Endodermal cell (in vitro differentiated cells): ENCODE measurements at regions not wholly inside any gene's neighbourhood (a gene's known extent, or its start where the extent isn't known, plus 50 kb on each side); places are given as distances from the start of the nearest gene placed in this dataset.

Source experiments
- DNase-seq: peaks from one replicate; pipeline ENCODE4 v3.0.0-alpha.2; 2017
- H3K27ac ChIP-seq: 2 replicates; pipeline ENCODE4 v1.5.1; 2013; ENCODE audit warnings: mild to moderate bottlenecking, low read depth, low read length, moderate library complexity
- H3K27me3 ChIP-seq: 2 replicates; pipeline ENCODE4 v1.6.1; 2013; ENCODE audit warnings: mild to moderate bottlenecking, low read length, moderate library complexity; ENCODE audit not compliant: insufficient read depth, control insufficient read depth, poor library complexity, severe bottlenecking
- H3K36me3 ChIP-seq: 2 replicates; pipeline ENCODE4 v1.7.0; 2013; ENCODE audit warnings: mild to moderate bottlenecking, low read length, moderate library complexity; ENCODE audit not compliant: control insufficient read depth, insufficient read depth
- H3K4me1 ChIP-seq: one replicate; pipeline ENCODE4 v1.7.0; 2013; ENCODE audit warnings: low read length; ENCODE audit not compliant: control insufficient read depth, insufficient read depth
- H3K4me3 ChIP-seq: 2 replicates; pipeline ENCODE4 v1.5.1; 2013; ENCODE audit warnings: mild to moderate bottlenecking, low read length, moderate library complexity
- H3K9ac ChIP-seq: 2 replicates; pipeline ENCODE4 v1.6.1; 2013; ENCODE audit warnings: mild to moderate bottlenecking, low read length, moderate library complexity; ENCODE audit not compliant: poor library complexity, severe bottlenecking; ENCODE audit errors: extremely low read depth
- H3K9me3 ChIP-seq: 2 replicates; pipeline ENCODE4 v1.6.1; 2013; ENCODE audit warnings: mild to moderate bottlenecking, low read length, moderate library complexity; ENCODE audit not compliant: control insufficient read depth
- H3K27ac Mint-ChIP-seq: 2 replicates; pipeline ENCODE4 v1.8.0; 2020; ENCODE audit warnings: mixed read lengths
- H3K27me3 Mint-ChIP-seq: 2 replicates; pipeline ENCODE4 v1.8.0; 2021; ENCODE audit warnings: mild to moderate bottlenecking, mixed read lengths; ENCODE audit not compliant: insufficient read depth
- H3K36me3 Mint-ChIP-seq: 2 replicates; pipeline ENCODE4 v1.8.0; 2020; ENCODE audit warnings: low read depth, mixed read lengths
- H3K4me1 Mint-ChIP-seq: 2 replicates; pipeline ENCODE4 v1.8.0; 2020; ENCODE audit warnings: mixed read lengths
- H3K4me3 Mint-ChIP-seq: 2 replicates; pipeline ENCODE4 v1.8.0; 2020; ENCODE audit warnings: mild to moderate bottlenecking, moderate library complexity, mixed read lengths
- H3K9me3 Mint-ChIP-seq: 2 replicates; pipeline ENCODE4 v1.8.0; 2020; ENCODE audit warnings: mild to moderate bottlenecking, mixed read lengths
- CTCF ChIP-seq: fragments of 200-600 bp; sonication (generic); conservative IDR thresholded peaks from 2 replicates; pipeline ENCODE4 v1.5.0; 2021; ENCODE audit warnings: antibody characterized with exemption, mild to moderate bottlenecking
- WGBS, 2 experiments: methylation state at CpG; one replicate each; pipeline versions ENCODE4 v1.1.5 to v1.1.7; 2013; ENCODE audit warnings: missing lambda C conversion rate in 2 of 2, mixed read lengths in 1 of 2; ENCODE audit not compliant: insufficient coverage in 1 of 2, insufficient read length in 1 of 2; 5-methylcytosine and 5-hydroxymethylcytosine counted together

GRCh38 chr10:108064746-108065260, 900.3 kb upstream of the SORCS1 start:
- H3K27me3 Mint-ChIP-seq = peaks cover 26% of the 10 kb centered on the region
- no peak for TF ChIP-seq CTCF
- peaks cover 2% of the 10 kb centered on the region for H3K4me1 Mint-ChIP-seq

GRCh38 chr10:108060246-108060645, 895.7 kb upstream of the SORCS1 start:
- no peak for DNase-seq
- no peak overlapping the region for H3K27ac ChIP-seq
- Mint-ChIP-seq H3K9me3 (no peaks in the 10 kb centered on the region), H3K27me3 (peaks cover 16% of the 10 kb centered on the region), H3K36me3 (no peaks in the 10 kb centered on the region), H3K4me3 (no peak overlapping the region), H3K27ac (no peak overlapping the region), H3K4me1 (no peaks in the 10 kb centered on the region)
- no peaks in the 10 kb centered on the region for H3K9me3 ChIP-seq
- no peak overlapping the region for H3K9ac ChIP-seq
- H3K4me1 ChIP-seq = no peaks in the 10 kb centered on the region
- no peak for TF ChIP-seq CTCF
- H3K36me3 ChIP-seq = no peaks in the 10 kb centered on the region
- no peak overlapping the region for H3K4me3 ChIP-seq
- 78 to 100% methylated on average over 1 of the region's 1 CpG for WGBS, 2 experiments
- peaks cover 16% of the 10 kb centered on the region for H3K27me3 ChIP-seq

More at GRCh38 chr10:108064746-108065260, 900.3 kb upstream of the SORCS1 start:
- H3K27ac ChIP-seq = no peak overlapping the region
- DNase-seq = no peak
- Mint-ChIP-seq H3K27ac (no peak overlapping the region), H3K36me3 (no peaks in the 10 kb centered on the region), H3K4me3 (no peak overlapping the region), H3K9me3 (peaks cover 2% of the 10 kb centered on the region)
- no peaks in the 10 kb centered on the region for H3K36me3 ChIP-seq
- no peaks in the 10 kb centered on the region for H3K9me3 ChIP-seq
- no peaks in the 10 kb centered on the region for H3K4me1 ChIP-seq
- H3K9ac ChIP-seq = no peak overlapping the region
- H3K4me3 ChIP-seq = no peak overlapping the region
- H3K27me3 ChIP-seq = peaks cover 24% of the 10 kb centered on the region

- no peaks in the 10 kb centered on the region for H3K4me1 ChIP-seq
- peaks cover 3% of the 10 kb centered on the region for H3K27me3 ChIP-seq
- TF ChIP-seq CTCF = no peak
- no peaks in the 10 kb centered on the region for H3K9me3 Mint-ChIP-seq
- DNase-seq = no peak
- 95% methylated on average over 1 of the region's 1 CpG; no CpG with 5 or more reads in 1 of the 2 experiments for WGBS, 2 experiments
- H3K9me3 ChIP-seq = no peaks in the 10 kb centered on the region
- H3K9ac ChIP-seq = no peak overlapping the region
- no peak overlapping the region for H3K27ac ChIP-seq
- no peaks in the 10 kb centered on the region for H3K27me3 Mint-ChIP-seq
- no peaks in the 10 kb centered on the region for H3K4me1 Mint-ChIP-seq
- no peak overlapping the region for H3K4me3 ChIP-seq
- no peaks in the 10 kb centered on the region for H3K36me3 Mint-ChIP-seq
- H3K4me3 Mint-ChIP-seq = no peak overlapping the region
- H3K27ac Mint-ChIP-seq = no peak overlapping the region
- H3K36me3 ChIP-seq = no peaks in the 10 kb centered on the region
Observed at GRCh38 chr10:108055506-108055905, 891.0 kb upstream of the SORCS1 start.
